Right forelimb (tissue), 1 donor: ENCODE measurements at regions not wholly inside any gene's neighbourhood (a gene's known extent, or its start where the extent isn't known, plus 50 kb on each side); places are given as distances from the start of the nearest gene placed in this dataset.

Experiments
- DNase-seq: peaks from one replicate; pipeline ENCODE4 v3.0.0-alpha.2; 2018

- DNase-seq: no peak
Observed at GRCh38 chr10:9745158-9745557, 1272.5 kb upstream of the CELF2 start.

GRCh38 chr10:9757176-9757575 is 1260.5 kb upstream of the CELF2 start:
- no peak for DNase-seq

DNA sequence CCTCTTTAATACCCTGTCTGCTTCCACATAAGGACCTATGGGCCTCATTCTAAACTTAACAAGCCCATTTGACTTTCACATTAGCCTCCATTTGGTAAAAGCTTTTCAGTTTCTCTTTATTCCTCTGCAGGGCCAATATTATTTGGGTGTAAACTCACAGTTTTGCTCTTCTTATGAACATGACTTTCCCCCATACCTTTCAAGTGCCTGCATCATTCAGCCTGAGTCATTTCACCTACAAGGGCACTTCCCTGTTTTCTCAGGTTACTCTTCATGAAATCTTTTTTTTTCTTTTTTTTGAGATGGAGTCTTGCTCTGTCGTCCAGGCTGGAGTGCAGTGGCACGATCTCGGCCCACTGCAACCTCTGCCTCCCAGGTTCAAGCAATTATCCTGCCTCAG is 1258.1 kb upstream of the CELF2 start:
- DNase-seq: no peak

DNA sequence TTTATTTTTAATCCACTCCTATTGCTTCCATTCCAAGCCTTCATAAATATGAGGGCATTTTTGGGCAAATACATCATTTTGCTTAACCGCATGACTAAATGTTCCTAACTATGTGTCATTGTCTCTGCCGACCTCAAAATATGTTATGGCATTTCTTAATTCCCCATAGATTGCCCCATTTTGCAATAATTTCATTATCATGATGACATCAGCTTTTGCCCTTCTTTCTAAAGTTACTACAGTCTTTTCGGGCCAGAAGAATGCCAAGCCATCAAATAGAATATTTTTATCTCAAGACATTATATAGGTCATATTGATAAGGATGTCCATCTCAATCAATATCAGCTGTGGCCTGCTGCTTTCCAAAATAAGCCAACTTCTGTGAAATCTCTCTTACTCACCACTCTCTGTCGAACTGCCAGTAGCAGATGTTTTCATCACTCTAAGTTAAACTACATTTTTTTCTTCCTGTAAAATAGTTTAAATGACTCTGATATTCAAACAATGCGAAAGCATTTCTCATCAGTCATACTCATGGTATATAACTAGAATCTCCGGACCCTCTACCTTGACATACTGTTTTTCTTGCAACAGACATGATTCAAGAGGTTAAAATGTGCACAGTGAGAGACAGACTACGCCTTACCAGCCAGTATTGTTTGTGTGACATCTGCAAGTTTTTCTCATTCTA is 1254.6 kb upstream of the CELF2 start:
- DNase-seq: no peak

DNA sequence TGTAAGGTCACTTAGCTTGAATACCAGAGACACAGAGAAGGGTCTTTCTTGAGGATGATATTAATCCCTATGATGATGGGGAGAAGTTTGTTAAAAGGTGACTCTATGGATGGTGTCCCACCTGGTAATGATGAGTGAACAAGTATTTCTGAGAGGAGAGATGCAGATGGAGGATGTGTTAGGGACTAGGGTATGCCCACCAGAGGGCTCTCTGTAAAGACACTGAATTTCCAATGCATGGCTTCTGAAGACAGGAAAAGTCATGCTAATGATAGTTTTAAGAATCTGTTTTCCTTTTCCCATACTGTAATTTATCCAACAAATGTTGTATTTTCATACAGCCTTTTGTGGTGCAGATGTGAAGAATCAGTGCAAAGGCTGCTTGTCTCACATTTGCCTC is 1250.9 kb upstream of the CELF2 start:
- no peak for DNase-seq

DNA sequence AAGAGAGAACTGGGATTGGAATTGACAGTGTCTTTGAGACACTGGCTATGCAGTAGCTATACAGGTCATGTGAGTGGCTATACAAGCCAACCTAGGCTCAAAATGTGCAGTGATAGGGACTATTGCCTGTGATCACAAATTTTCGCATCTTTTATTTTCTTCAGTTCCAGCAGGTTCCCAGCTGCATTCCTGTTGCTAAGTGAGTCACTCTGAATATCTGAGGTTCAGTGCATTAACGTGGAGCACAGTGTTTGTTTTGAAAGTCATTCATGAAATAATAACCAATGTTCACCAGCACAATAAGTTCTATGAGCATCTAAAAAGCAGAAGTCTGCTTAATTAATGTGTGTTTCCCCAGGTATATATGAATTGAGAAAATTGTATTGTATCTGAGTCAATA is 1236.0 kb upstream of the CELF2 start:
- DNase-seq: no peak

- DNase-seq: no peak
Observed at GRCh38 chr10:9786101-9786500, 1231.6 kb upstream of the CELF2 start.

GRCh38 chr10:9786576-9786975 is 1231.1 kb upstream of the CELF2 start:
- DNase-seq: no peak

- DNase-seq: no peak
Observed at GRCh38 chr10:9789996-9790395, 1227.7 kb upstream of the CELF2 start.

DNA sequence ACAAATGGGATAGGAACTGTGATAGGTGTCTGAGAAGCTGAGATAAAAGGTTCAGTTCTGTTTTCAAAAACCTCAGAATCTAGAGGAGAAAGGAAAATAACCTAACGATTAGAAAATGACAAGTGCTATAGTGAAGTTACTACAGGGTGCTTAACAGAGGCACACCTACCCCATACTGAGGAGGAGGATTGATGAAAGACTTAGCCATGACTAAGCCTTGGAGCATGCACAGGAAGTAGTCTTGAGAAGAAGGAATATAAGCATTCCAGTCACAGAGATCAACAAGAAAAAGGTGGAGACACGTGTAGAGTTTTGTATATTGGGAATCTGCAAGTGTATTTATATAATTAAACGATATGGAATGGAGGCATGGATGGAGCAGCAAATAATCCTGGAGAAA is 1225.5 kb upstream of the CELF2 start:
- DNase-seq: no peak

DNA sequence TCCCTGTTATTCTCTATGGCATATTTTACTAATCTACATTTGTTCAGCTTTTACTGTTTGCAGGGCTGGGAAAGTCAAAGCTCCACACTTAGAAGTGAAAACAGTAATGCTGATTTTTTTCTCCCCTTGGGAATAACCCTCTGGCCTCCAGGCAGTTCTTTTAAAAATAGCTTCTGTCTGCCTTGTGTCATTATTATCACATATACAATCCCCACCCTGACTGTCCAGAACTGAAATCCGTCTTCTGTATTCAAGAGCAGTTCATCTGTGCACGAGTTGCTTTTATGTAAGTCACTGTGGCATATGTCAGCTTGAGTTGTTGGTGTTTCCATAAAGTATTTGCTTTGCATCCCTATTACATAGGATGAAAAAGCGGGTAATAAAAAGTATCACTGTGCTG is 1221.1 kb upstream of the CELF2 start:
- DNase-seq: no peak

DNA sequence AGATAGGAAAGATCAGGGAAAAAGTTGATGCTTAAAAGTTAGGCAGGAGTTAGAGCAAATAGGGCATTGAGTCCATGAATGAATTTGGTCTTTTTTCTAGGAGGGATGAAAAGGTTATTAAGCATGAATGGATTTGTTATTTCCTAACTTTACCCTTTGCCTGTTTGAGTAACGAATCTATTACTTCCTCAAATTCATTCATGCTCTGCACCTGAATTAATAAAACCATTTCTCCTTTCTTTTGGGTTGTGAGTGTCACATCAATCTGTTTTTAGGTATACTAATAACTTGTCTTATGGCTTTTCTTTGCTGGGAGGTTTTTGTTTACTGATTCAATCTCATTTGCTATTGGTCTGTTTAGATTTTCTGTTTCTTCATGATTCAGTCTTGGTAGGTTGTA is 1217.7 kb upstream of the CELF2 start:
- DNase-seq: no peak

- DNase-seq: no peak
Observed at GRCh38 chr10:9800571-9800970, 1217.1 kb upstream of the CELF2 start.

DNA sequence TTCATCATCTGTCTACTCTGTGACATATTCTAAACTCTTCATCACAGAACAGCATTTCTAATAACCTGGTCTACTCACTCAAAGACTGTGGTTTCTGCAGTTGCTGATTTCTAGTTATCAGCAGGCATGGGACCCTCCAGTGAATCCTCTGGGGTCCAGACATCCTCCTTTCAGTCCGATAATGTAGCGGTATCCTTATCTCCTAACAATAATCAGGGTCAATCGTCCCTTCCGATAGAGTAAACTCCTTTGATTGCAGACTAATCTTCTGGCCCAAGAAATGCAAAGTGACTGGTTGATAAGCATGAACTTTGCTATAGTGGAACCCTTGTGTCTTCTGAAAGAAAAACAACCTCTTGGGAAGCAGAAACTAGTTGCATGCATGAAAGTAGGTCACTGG is 1209.8 kb upstream of the CELF2 start:
- DNase-seq: no peak

- DNase-seq: no peak
Observed at GRCh38 chr10:9811601-9812000, 1206.1 kb upstream of the CELF2 start.

DNA sequence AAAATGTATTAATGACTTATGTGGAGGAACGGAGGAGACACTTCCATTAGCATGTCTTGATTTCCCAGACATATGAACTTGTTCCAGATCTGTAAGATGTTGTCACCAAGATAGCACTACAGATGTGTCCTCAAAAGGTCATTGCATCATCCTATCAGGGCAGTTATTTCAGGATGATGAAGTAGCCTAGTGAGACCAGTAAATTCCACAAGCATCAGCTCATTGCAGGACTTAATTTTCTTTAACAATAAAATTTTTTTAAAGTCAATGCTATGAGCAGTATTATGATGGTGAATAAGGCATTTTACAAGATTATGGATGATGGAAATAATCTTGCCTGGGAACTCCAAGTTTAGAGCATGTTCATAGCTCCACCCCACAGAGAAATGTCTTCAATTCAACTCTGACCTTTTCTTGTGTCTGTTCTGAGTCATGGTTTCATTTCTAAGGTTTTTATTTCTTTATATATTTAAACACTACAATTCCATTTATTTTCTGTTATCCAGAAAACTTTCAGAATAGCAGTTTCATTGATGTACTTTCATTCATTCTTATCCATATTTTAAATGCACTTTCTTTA is 1203.3 kb upstream of the CELF2 start:
- DNase-seq: no peak

- DNase-seq: no peak
Observed at GRCh38 chr10:9819756-9820494, 1197.7 kb upstream of the CELF2 start.

- DNase-seq: no peak
Observed at GRCh38 chr10:9823268-9823930, 1194.3 kb upstream of the CELF2 start.

DNA sequence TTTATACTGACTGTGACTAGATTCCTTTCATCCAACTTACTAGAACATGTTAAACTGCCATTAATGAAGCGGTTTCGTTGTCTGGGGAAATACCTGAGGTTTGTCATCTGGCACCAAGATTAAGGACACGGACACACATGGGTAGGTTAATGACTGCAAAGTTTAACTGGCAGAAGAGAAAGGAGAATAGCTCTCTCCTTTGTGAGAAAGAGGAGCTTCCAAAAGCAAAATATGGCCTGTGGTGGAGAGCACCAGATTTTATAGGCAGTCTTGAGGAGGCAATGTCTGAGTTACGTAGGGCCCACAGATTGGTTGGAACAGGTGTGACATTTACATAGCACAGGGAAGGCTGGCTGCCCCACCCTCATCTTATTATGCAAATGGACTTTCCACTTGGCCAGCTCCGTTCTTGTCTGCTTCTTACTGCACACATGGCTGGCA is 1193.0 kb upstream of the CELF2 start:
- DNase-seq: no peak

- no peak for DNase-seq
Observed at GRCh38 chr10:9825491-9826018, 1192.1 kb upstream of the CELF2 start.

- DNase-seq: no peak
Observed at GRCh38 chr10:9828110-9828509, 1189.6 kb upstream of the CELF2 start.

DNA sequence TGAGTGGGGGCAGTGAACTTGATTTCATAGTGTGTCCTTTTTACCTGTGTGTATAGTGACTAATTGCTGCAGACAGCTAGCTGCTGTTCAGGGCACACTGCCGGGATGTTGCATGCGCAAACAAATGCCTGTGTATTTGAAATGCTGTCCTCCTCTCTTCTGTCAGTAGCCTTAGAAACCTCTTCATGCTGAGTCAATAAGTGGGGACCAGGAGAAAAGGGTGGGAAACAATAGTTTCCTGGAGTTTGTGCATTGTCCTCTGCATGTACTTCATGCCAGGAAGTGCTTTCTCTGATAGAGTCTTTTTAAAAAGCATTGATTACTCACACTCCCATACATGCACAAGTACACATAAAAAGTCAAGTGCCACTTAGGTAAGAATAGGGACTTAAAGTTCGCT is 1183.7 kb upstream of the CELF2 start:
- no peak for DNase-seq

GRCh38 chr10:9834434-9834833 is 1183.2 kb upstream of the CELF2 start:
- no peak for DNase-seq

DNA sequence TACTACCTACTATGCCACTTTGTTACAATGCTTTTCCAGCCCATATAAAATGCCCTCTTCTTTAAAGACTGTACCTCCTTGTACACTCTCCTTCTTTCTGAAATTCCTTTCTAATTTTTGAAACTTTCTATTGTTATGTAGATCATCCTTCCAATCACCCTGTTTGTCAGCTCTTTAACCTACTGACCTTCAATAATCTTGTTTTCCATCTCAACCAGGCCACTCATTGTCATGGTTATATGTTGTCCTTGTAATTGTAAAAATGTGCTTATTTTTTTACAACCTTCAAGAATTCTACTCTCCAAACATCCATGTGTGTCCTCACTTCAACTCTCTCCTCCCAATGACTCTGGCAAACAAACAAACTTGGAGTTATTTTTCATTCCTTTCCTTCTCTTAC is 1172.6 kb upstream of the CELF2 start:
- DNase-seq: no peak
